Thoracic aorta (tissue), 2 donors: ENCODE measurements at regions not wholly inside any gene's neighbourhood (a gene's known extent, or its start where the extent isn't known, plus 50 kb on each side); places are given as distances from the start of the nearest gene placed in this dataset.

Source experiments
- ATAC-seq: fragments of 150-250 bp; one replicate; pipeline ENCODE4 v1.8.0; 2017; ENCODE audit warnings: low read depth; ENCODE audit not compliant: insufficient number of reproducible peaks, low FRiP score
- DNase-seq: peaks from one replicate; pipeline ENCODE4 v3.0.0-alpha.2; 2020; ENCODE audit warnings: low spot score
- H3K27ac ChIP-seq, 2 donors: fragments of 200-600 bp; sonication (generic); 1 replicate in 1 of 2; 2 replicates in 1 of 2; pipeline ENCODE4 v1.5.1; 2016; ENCODE audit warnings: mild to moderate bottlenecking in 2 of 2, moderate library complexity in 2 of 2
- H3K27me3 ChIP-seq: fragments of 200-600 bp; sonication (generic); replicated peaks from 2 replicates; pipeline ENCODE4 v1.6.0; 2016; ENCODE audit warnings: mild to moderate bottlenecking; ENCODE audit not compliant: insufficient read depth
- H3K36me3 ChIP-seq: fragments of 200-600 bp; sonication (generic); one replicate; pipeline ENCODE4 v1.5.1; 2016
- H3K4me1 ChIP-seq, 2 donors: fragments of 200-600 bp; sonication (generic); 1 replicate in 1 of 2; 2 replicates in 1 of 2; pipeline versions ENCODE4 v1.5.1 to v1.6.0; 2016; ENCODE audit warnings: low read depth in 2 of 2, mild to moderate bottlenecking in 1 of 2; ENCODE audit not compliant: control insufficient read depth in 1 of 2
- H3K4me3 ChIP-seq: fragments of 200-600 bp; sonication (generic); 2 replicates; pipeline ENCODE4 v1.5.1; 2016; ENCODE audit warnings: mild to moderate bottlenecking
- H3K9me3 ChIP-seq: fragments of 200-600 bp; sonication (generic); 2 replicates; pipeline ENCODE4 v1.5.1; 2016
- CTCF ChIP-seq: fragments of 200-600 bp; sonication (generic); IDR thresholded peaks from one replicate; pipeline ENCODE4 v1.5.1; 2019; ENCODE audit warnings: antibody characterized with exemption

- peaks cover 17% of the 10 kb centered on the region in 2 donors for H3K4me1 ChIP-seq
- H3K27ac ChIP-seq, result no peak overlapping the region
- ATAC-seq, result no peak
- no peak for DNase-seq
- no peaks in the 10 kb centered on the region for H3K9me3 ChIP-seq
- TF ChIP-seq CTCF, result no peak
- H3K27me3 ChIP-seq, result no peaks in the 10 kb centered on the region
- H3K4me3 ChIP-seq, result no peak overlapping the region
- no peaks in the 10 kb centered on the region for H3K36me3 ChIP-seq
Observed at GRCh38 chr1:207223162-207223561, 98.3 kb upstream of the CD55 start.

DNA sequence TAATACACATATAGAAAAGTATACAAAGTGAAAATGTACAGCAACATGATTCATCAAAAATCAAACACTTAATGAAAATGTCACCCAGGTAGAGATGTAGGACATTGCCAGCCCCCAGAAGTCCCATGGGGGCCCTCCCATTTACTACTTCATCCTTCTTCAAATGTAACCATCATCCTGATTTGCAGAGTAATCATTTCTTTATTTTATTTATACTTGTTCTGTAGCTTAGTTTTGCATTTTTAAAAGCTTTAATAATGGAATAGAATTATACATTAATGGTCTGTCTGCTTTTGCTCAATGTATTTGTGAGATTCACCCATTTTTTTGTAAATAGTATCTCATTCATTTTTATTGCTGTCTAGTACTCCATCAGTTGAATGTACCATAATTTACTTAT, 96.8 kb upstream of the CD55 start:
- no peaks in the 10 kb centered on the region for H3K9me3 ChIP-seq
- ATAC-seq (no peak), DNase-seq (no peak)
- H3K27me3 ChIP-seq, result no peaks in the 10 kb centered on the region
- H3K4me3 ChIP-seq, result no peak overlapping the region
- H3K27ac ChIP-seq, result no peak overlapping the region
- H3K4me1 ChIP-seq, result peaks cover 5% of the 10 kb centered on the region in 2 donors
- no peaks in the 10 kb centered on the region for H3K36me3 ChIP-seq
- no peak for TF ChIP-seq CTCF

DNA sequence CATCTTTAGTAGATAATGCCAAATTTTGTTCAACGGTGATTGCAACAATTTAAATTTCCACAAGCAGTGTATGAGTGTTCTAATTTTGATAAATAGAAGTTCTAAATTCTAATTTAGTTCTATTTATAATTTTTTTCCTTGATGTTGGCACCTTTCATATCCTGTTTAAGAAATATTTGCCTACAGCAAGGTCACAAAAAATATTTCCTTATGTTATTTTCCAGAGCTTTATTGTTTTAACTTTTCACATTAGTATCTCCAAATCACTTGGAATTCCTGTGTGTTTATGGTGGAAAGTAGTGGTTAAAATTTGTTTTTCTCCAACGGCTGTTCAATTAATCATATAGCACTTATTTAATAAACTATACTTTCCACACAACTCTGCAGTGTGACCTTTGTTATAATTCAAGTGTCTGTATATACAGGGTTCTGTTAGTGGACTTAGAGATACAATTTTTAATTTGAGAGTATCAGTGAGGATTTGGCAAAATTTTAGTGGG, 94.3 kb upstream of the CD55 start:
- no peaks in the 10 kb centered on the region for H3K27me3 ChIP-seq
- H3K36me3 ChIP-seq, result no peaks in the 10 kb centered on the region
- ATAC-seq (no peak), DNase-seq (no peak)
- TF ChIP-seq CTCF, result no peak
- no peak overlapping the region for H3K27ac ChIP-seq
- H3K4me3 ChIP-seq, result no peak overlapping the region
- no peaks in the 10 kb centered on the region for H3K9me3 ChIP-seq
- peaks cover 0 to 2% of the 10 kb centered on the region in 2 donors for H3K4me1 ChIP-seq

DNA sequence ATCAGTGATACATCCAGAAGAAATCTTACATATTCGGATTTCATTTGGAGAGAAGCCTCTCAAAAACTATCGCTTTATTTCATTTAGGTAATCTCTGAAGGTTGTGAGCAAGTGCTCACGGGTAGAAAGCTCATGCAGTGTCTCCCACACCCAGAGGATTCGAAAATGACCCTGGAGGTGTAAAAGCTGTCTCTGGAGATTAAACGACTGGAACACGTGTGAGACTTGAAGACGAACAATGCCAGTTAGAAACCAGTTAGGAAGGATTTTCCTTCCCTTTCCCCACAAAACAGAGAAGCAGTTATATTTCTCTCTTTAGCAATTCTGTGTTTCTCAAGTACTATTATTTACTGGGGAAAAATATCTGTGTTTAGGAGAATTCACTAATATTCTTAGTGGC, 92.5 kb upstream of the CD55 start:
- Histone ChIP-seq H3K27ac (no peak overlapping the region), H3K4me1 (peaks cover 0 to 2% of the 10 kb centered on the region in 2 donors), H3K4me3 (no peak overlapping the region), H3K27me3 (no peaks in the 10 kb centered on the region), H3K36me3 (no peaks in the 10 kb centered on the region), H3K9me3 (no peaks in the 10 kb centered on the region)
- DNase-seq (no peak), ATAC-seq (no peak)
- TF ChIP-seq CTCF, result no peak

GRCh38 chr1:207230441-207230840, 91.0 kb upstream of the CD55 start:
- Histone ChIP-seq H3K9me3 (no peaks in the 10 kb centered on the region), H3K27me3 (no peaks in the 10 kb centered on the region), H3K4me1 (peaks cover 0 to 2% of the 10 kb centered on the region in 2 donors), H3K4me3 (no peak overlapping the region), H3K27ac (no peak overlapping the region), H3K36me3 (no peaks in the 10 kb centered on the region)
- no peak for TF ChIP-seq CTCF
- ATAC-seq, result no peak
- DNase-seq, result no peak
